ENCODE measurements at regions not wholly inside any gene's neighbourhood (a gene's known extent, or its start where the extent isn't known, plus 50 kb on each side); places are given as distances from the start of the nearest gene placed in this dataset.

DNA sequence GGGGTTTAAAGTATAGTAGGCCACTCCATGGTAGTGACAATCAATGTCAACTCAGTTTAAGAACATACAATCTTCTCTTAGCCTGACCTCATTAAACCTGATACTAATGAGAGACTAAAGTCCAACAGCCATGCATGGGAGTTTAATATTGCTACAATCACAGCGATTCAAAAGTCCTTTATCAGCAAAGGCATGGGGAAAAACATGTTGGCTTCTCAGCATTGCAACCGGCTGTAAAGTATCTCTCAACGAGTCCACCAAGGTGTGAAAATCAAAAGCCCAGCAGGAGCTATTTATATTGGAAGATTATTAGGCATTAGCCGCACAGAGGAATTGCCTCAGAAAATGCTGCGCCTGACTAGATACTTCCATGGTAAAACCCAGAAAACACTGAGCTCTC is 256.7 kb upstream of the PGRMC2 start:
- TF ChIP-seq POLR2A (IDR thresholded peaks at IDR 0.05) (no peak), CTCF (IDR thresholded peaks at IDR 0.05) (no peak)

All from esophagus squamous epithelium (tissue), 4 donors.